AG20443 (cell line): ENCODE measurements at regions not wholly inside any gene's neighbourhood (a gene's known extent, or its start where the extent isn't known, plus 50 kb on each side); places are given as distances from the start of the nearest gene placed in this dataset.

Experiments
- DNase-seq: peaks from one replicate; pipeline ENCODE4 v3.0.0; 2012; ENCODE audit warnings: low spot score, mixed read lengths

DNA sequence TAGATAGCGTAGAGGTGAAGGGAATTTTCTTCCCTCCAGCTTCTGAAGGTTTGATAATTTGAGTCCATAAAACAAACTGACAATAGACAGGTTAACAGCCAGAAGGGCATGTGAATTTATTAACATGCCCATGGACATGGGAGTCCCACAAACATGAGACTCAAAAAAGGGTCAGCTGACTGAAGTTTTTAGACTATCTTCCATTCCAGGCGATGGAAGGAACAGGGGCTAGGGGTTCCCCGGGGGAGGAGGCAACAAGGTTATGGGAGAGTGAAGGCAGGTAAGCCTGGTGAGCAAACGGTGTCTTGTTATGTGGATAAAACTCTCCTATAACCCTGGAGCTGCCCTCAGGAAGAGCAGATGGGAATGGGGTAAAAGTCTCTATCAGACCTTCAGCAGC lies 81.5 kb upstream of the SORBS2 start:
- no peak for DNase-seq

- no peak for DNase-seq
Observed at GRCh38 chr4:185894481-185894880, 82.5 kb upstream of the SORBS2 start.

DNA sequence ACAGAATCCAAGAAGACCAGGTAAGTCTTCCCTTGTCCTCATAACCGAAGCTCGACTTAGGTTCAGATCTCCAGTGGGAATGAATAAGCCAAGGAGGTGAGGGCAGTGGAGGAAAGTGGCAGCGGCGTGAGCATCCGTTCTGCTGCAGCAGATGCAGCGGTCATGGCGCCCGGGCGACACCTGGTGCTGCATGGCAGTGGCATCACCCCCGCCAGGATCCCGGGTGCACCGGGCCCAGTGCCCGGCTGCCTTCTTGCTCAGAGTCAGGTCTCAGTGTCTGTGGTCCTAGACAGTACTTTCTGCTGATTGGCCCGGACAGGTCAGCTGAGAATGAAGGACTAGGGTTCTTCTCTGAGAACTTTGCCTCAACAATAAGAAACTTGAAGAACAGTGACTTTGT lies 83.4 kb upstream of the SORBS2 start:
- DNase-seq: no peak

DNA sequence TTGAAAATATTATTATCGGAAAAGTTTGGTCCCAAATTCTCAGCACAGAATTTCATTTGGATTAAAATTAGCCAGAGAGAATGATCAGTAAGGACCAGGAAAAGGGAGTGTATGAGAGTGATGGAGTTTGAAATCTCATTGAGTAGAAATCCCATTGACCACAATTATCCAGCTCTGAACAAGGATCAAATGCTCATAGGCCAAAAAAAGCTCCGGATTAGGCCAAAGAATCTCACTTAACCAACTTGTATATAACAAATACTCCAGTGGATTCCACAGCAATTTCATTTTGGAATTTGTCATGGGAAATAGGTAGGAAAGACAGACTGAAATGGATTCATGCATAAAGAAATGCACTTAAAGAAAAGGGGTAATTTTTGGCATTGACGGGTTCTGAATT lies 83.9 kb upstream of the SORBS2 start:
- DNase-seq: no peak

GRCh38 chr4:185896817-185897488 lies 85.0 kb upstream of the SORBS2 start:
- no peak for DNase-seq

DNA sequence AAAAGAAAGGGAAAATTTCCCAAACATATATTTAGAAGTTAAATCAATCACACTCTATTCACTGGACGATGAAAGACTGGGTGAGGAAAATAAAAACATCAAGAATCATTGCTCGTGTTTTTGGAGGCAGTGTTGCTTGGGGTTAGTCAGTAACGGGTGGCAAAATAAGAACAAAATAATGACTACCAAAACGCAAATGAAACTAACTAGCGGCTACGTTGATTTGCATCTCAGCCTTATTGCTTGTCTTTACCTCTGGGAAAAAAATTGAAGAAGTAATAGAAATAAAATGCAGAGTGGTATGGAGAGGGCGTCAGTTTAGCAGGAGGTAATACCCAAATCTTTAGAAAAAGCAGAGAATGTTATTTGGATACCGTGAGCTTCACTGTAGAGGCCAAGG lies 86.4 kb upstream of the SORBS2 start:
- no peak for DNase-seq

DNA sequence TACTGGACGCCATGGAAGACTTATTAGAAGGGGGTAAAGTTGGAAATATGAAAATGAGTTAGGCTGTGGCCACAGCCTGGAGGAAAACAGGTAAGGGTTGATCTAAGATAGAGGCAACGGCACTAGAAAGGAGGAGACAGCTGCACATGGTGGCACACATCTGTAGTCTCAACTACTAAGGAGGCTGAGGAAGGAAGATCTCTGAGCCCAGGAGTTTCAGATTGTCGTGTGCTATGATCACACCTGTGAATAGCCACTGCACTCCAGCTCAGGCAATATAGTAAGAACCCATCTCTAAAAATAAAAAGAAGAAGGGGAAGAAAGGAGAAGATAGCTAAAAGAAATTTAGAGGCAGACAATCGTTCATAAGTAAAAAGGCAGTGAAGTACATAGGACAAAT lies 87.8 kb upstream of the SORBS2 start:
- no peak for DNase-seq

DNA sequence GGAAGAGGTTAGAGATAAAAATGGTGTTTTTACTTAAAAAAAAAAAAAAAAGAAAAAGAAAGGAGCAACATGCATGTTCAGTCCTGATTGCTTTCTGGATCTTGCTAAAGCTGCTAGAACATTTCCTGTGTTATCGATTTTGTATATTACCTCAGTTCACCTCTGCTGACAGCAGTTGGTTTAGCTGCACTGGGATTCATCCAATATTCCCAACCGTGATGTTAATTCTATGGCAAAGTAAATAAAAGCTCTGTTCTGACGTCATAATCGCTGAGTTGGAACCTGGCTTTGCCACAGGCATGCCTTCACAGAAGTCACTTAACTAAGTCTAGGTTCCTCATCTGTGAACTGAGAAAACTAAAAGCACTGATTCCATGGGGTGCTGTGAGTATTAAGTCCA lies 90.7 kb upstream of the SORBS2 start:
- DNase-seq: no peak

GRCh38 chr4:185903205-185903604 lies 91.2 kb upstream of the SORBS2 start:
- DNase-seq: no peak

DNA sequence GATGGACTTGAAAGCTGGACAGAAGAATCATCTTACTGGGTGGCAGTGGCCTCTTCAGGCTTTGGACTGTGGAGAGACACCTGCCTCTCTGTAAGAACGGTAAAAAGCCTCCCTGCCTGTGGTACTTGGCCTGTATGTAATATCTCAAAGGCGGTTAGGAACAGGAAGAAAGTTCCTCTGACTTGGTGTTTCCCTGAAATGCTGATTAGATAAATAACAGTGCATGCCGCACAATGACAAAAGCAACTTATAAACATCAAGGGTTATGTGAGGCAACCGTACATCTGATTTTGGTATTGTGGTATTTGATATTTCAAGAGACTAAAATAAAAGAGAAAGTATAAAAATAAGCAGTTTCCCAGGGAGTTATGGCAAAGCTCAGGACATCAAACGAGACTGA lies 92.4 kb upstream of the SORBS2 start:
- no peak for DNase-seq

GRCh38 chr4:185909972-185910371 lies 98.0 kb upstream of the SORBS2 start:
- DNase-seq: no peak

- no peak for DNase-seq
Observed at GRCh38 chr4:185911556-185912064, 99.6 kb upstream of the SORBS2 start.

DNA sequence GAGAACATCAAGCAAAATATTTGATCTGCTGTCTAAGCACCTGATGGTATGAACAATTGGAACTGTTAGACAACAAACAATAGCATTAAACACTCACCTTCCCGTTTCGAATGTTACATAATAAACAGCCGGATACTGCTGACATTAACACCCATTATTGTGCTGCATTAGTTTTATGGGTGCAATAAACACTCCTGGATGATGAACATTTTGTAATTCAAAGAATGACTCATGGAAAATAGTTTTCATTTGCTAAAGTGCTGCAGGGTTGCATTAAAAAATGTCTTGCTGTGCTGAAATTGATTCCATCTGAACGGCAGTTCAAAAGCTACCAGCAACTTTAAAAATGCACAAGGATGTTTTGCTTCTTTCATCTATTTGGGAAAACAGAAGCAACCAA lies 100.8 kb upstream of the SORBS2 start:
- no peak for DNase-seq

GRCh38 chr4:185914583-185915199 lies 102.7 kb upstream of the SORBS2 start:
- DNase-seq: no peak

- no peak for DNase-seq
Observed at GRCh38 chr4:185915271-185915670, 103.3 kb upstream of the SORBS2 start.

GRCh38 chr4:185915817-185916216 lies 103.8 kb upstream of the SORBS2 start:
- no peak for DNase-seq

DNA sequence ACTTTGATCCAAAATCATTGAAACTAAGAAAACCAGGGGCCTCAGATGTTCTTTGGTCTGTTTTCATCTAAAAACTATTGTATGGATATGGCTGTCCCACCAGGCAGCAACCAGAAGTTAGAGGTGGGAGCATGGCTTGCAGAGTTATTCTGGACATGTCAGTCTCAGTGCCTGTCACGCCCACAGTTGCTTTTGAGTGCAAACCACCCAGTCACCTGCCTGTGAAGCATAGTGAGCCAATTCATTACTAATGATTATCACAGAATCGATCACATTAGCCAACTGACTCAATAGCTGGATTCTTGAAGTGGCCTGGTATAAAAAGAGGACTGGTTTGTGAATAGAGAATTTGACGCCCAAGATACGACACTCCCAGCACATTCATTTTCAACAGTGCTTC lies 104.2 kb upstream of the SORBS2 start:
- DNase-seq: no peak

- DNase-seq: no peak
Observed at GRCh38 chr4:185916683-185917082, 104.7 kb upstream of the SORBS2 start.

DNA sequence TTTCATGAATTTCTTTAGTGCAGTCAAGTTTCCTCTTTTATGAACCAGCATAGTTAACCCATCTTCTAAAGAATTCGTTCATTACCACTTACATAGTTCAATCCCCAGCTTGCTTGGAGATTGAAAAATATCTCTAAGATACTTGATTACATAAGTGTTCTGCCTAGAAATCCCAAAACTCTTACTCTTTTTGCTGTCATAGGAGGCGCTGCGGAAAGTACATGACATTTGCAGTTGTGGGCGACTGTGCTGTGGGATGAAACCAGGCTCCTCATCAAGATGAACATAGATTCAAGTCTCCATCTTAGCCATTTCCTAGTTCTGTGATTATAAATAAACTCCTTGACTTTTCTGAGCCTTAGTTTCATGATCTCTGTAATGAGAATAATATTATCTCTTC lies 107.1 kb upstream of the SORBS2 start:
- no peak for DNase-seq

DNA sequence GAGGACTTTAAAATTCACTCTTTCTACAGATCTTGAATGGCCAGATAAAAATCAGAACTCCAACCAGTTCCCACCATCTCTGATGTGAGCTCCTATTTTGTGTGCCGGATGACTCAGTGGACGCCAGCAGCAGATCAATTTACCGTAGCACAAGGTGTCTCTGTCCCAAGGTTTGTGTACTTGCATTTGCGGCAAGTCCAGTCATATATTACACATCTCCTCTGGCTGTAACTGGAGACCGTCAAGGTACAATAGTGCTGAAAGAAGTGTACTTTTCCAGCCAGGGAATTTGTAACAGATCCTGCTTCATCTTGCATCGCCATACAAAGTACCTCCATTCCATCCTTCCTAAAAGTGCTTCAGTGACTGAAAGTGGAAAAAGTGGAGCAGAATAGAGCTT lies 108.2 kb upstream of the SORBS2 start:
- no peak for DNase-seq

GRCh38 chr4:185920691-185921260 lies 108.8 kb upstream of the SORBS2 start:
- no peak for DNase-seq

DNA sequence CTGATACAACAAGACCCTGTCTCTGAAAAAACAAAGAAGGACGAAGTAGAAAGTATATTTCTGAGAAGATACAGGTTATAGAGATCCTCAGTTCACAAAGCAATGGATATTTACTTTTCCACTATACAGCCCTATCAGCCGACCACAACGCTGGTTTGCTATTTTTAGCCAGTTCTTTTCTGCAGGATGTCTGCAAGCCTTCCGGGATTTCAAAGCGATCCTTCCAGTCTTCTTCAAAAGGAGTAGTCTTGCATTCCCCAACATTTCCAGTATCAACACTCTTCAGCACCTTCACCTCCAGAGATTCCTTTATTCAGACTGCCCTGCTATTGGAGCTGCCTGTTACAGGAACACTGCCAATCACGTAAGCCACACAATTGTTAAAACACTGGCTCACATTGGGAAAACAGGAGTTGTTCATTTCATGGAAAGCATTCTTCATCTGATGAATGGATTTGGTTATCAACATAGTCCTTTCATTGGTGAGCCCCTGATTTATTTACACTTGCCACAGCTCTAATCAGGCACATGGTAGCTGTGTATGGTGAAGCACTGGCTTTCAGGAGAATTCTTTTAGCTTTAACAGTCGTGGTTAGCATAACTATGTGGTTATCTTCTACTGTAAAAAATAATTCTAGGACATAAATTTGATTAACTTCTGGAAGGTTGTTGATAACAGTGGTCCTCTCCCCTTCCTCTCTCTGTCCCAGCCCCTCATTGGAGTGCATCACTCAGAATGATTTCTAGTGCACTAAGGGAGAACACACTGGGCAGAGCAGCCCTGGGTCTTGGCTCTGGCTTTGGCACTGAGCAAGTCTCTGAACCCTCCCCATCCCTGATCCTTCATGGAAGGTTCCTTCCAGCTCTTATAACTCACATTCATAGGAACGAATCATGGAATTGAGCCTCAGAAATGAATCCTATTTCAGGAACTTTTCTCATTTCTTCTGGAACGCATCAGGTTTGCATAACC lies 109.9 kb upstream of the SORBS2 start:
- DNase-seq: no peak
